ENCODE measurements at regions not wholly inside any gene's neighbourhood (a gene's known extent, or its start where the extent isn't known, plus 50 kb on each side); places are given as distances from the start of the nearest gene placed in this dataset.

DNA sequence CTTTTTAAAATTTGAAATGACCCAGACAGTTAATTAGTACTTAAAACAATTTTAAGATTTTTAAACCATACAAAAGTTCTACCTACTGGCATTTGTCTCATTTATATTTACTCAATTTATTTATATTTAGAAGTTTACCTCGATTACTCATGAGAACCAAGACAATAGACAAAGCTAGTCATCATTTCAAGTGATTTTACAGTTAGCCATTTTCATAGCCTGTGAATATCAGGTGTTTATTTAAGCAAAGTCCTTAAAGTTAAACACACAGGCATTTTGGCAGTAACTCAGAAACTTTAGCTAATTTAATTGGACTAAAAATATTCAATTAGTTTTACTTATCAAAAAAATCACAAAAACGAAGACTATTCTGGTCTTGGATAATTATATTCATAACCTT lies 101.6 kb upstream of the KIF2B start:
- Histone ChIP-seq H2BK20ac (ENCODE audit: low read depth, low read length) (no peak overlapping the region), H3K27ac (ENCODE audit: insufficient read depth, low read length) (no peak overlapping the region), H2BK120ac (ENCODE audit: low read depth, low read length) (no peak overlapping the region), H3K36me3 (ENCODE audit: control insufficient read depth, insufficient read depth, low read length) (no peaks in the 10 kb centered on the region), H4K91ac (ENCODE audit: insufficient read depth, low read depth, low read length) (no peak overlapping the region), H3K18ac (ENCODE audit: low read depth, low read length) (no peak overlapping the region), H3K23ac (ENCODE audit: low read depth, low read length) (no peak overlapping the region), H3K9ac (ENCODE audit: low read depth, low read length) (no peak overlapping the region), H3K14ac (replicated peaks; ENCODE audit: low read depth, low read length) (no peak overlapping the region), H2AFZ (replicated peaks; ENCODE audit: low read length, poor library complexity) (no peak overlapping the region), H4K8ac (ENCODE audit: low read depth in 2 of 2, low read length in 2 of 2) (no peak overlapping the region), H2AK9ac (replicated peaks; ENCODE audit: low read depth, low read length, poor library complexity) (no peak overlapping the region), H3K4me3 (ENCODE audit: insufficient read depth, low read depth, low read length) (no peak overlapping the region), H3K4ac (ENCODE audit: low read depth, low read length) (no peak overlapping the region), H3K9me1 (ENCODE audit: insufficient read depth, low read length) (no peaks in the 10 kb centered on the region), H3K79me1 (ENCODE audit: low read depth in 1 of 2, low read length in 2 of 2) (no peaks in the 10 kb centered on the region), H2AK5ac (ENCODE audit: low read depth, low read length) (no peak overlapping the region), H2BK5ac (ENCODE audit: low read depth, low read length, poor library complexity, severe bottlenecking) (no peak overlapping the region), H4K5ac (ENCODE audit: low read depth, low read length) (no peak overlapping the region), H3K27me3 (ENCODE audit: control insufficient read depth, insufficient read depth, low read length) (no peaks in the 10 kb centered on the region), H4K20me1 (ENCODE audit: insufficient read depth, low read length) (no peaks in the 10 kb centered on the region), H3K9me3 (ENCODE audit: control insufficient read depth, insufficient read depth, low read length) (peaks cover 3% of the 10 kb centered on the region; the same call in 1 of the 2 replicates), H3K4me2 (ENCODE audit: low read depth, low read length) (no peak overlapping the region), H3K56ac (ENCODE audit: extremely low read depth, insufficient read depth, low read length) (no peak overlapping the region), H2BK15ac (ENCODE audit: low read depth, low read length) (no peak overlapping the region), H3K4me1 (ENCODE audit: control insufficient read depth, insufficient read depth, low read length) (no peaks in the 10 kb centered on the region)
- WGBS, 2 experiments (ENCODE audit: extremely low coverage in 2 of 2, insufficient read length in 1 of 2), result no CpG with 5 or more reads among the region's 2 CpGs
- TF ChIP-seq SMC3 (IDR thresholded peaks at IDR 0.05; ENCODE audit: low read depth, low read length) (no peak), CHD1 (IDR thresholded peaks at IDR 0.05; ENCODE audit: low read depth, low read length) (no peak), POLR2A (IDR thresholded peaks at IDR 0.05; ENCODE audit: low read depth, low read length) (no peak)
- intact Hi-C loops (cut with micrococcal nuclease), result loop anchor here (5.0 kb wide), 1 partner anchor 94 kb away; no protein-coding TSS in a partner anchor
- dilution Hi-C loops (cut with HindIII; ENCODE audit: low sequenced_read_pairs, unreplicated experiment), result no loop called here
- ChIA-PET CTCF (no interaction called here), POLR2A (ENCODE audit: unreplicated experiment) (no interaction called here)
- in situ Hi-C loops (cut with MboI; ENCODE audit: low sequenced_read_pairs), result no loop called here
- no TSS peak for BruUV-seq (replicated peaks)
- ATAC-seq (ENCODE audit: low read depth) (no peak), DNase-seq (peak; percentile 16)

Measured in IMR-90 (cell line).